ENCODE measurements at regions not wholly inside any gene's neighbourhood (a gene's known extent, or its start where the extent isn't known, plus 50 kb on each side); places are given as distances from the start of the nearest gene placed in this dataset.

- Histone ChIP-seq H4K20me1 (ENCODE audit: insufficient read depth, low read length) (no peaks in the 10 kb centered on the region), H3K36me3 (ENCODE audit: insufficient read depth, low read length) (no peaks in the 10 kb centered on the region), H3K9me3 (ENCODE audit: low read length) (no peaks in the 10 kb centered on the region), H3K27me3 (ENCODE audit: insufficient read depth, low read length) (no peaks in the 10 kb centered on the region), H2AFZ (ENCODE audit: low read length) (no peak overlapping the region), H3F3A (ENCODE audit: insufficient read depth, low read length) (no peaks in the 10 kb centered on the region), H3K4me3 (ENCODE audit: low read depth, low read length, poor library complexity, severe bottlenecking) (no peak overlapping the region), H3K9me2 (ENCODE audit: low read depth, low read length) (no peaks in the 10 kb centered on the region), H3K9ac (ENCODE audit: low read length) (no peak overlapping the region), H3K79me2 (ENCODE audit: insufficient read depth, low read length) (no peaks in the 10 kb centered on the region), H3K4me2 (ENCODE audit: low read length) (no peak overlapping the region), H3K27ac (ENCODE audit: low read depth, low read length, poor library complexity, severe bottlenecking) (no peak overlapping the region), H3K4me1 (ENCODE audit: insufficient read depth, low read length, severe bottlenecking) (no peaks in the 10 kb centered on the region)
- TF ChIP-seq EZH2 (IDR thresholded peaks at IDR 0.05; ENCODE audit: borderline replicate concordance, low read length): no peak
- TF ChIP-seq, protein P1, sequence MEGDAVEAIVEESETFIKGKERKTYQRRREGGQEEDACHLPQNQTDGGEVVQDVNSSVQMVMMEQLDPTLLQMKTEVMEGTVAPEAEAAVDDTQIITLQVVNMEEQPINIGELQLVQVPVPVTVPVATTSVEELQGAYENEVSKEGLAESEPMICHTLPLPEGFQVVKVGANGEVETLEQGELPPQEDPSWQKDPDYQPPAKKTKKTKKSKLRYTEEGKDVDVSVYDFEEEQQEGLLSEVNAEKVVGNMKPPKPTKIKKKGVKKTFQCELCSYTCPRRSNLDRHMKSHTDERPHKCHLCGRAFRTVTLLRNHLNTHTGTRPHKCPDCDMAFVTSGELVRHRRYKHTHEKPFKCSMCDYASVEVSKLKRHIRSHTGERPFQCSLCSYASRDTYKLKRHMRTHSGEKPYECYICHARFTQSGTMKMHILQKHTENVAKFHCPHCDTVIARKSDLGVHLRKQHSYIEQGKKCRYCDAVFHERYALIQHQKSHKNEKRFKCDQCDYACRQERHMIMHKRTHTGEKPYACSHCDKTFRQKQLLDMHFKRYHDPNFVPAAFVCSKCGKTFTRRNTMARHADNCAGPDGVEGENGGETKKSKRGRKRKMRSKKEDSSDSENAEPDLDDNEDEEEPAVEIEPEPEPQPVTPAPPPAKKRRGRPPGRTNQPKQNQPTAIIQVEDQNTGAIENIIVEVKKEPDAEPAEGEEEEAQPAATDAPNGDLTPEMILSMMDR (IDR thresholded peaks at IDR 0.05; ENCODE audit: low read length): no peak
Measured at GRCh38 chr13:22126433-22127021, 455.7 kb downstream of the FGF9 start.

- Histone ChIP-seq H3K4me2 (ENCODE audit: low read length) (no peak overlapping the region), H2AFZ (ENCODE audit: low read length) (no peak overlapping the region), H3K27me3 (ENCODE audit: insufficient read depth, low read length) (no peaks in the 10 kb centered on the region), H4K20me1 (ENCODE audit: insufficient read depth, low read length) (no peaks in the 10 kb centered on the region), H3K79me2 (ENCODE audit: insufficient read depth, low read length) (no peaks in the 10 kb centered on the region), H3K9me2 (ENCODE audit: low read depth, low read length) (no peaks in the 10 kb centered on the region), H3K4me1 (ENCODE audit: insufficient read depth, low read length, severe bottlenecking) (no peaks in the 10 kb centered on the region), H3K9ac (ENCODE audit: low read length) (no peak overlapping the region), H3F3A (ENCODE audit: insufficient read depth, low read length) (no peaks in the 10 kb centered on the region), H3K9me3 (ENCODE audit: low read length) (no peaks in the 10 kb centered on the region), H3K4me3 (ENCODE audit: low read depth, low read length, poor library complexity, severe bottlenecking) (no peak overlapping the region), H3K36me3 (ENCODE audit: insufficient read depth, low read length) (no peaks in the 10 kb centered on the region), H3K27ac (ENCODE audit: low read depth, low read length, poor library complexity, severe bottlenecking) (no peak overlapping the region)
- TF ChIP-seq, protein P1 (IDR thresholded peaks at IDR 0.05; ENCODE audit: low read length): no peak
- TF ChIP-seq EZH2 (IDR thresholded peaks at IDR 0.05; ENCODE audit: borderline replicate concordance, low read length): no peak
Measured at GRCh38 chr13:22127277-22128164, 456.6 kb downstream of the FGF9 start.

- Histone ChIP-seq H3K79me2 (ENCODE audit: insufficient read depth, low read length) (no peaks in the 10 kb centered on the region), H4K20me1 (ENCODE audit: insufficient read depth, low read length) (no peaks in the 10 kb centered on the region), H3K4me1 (ENCODE audit: insufficient read depth, low read length, severe bottlenecking) (no peaks in the 10 kb centered on the region), H3K27me3 (ENCODE audit: insufficient read depth, low read length) (no peaks in the 10 kb centered on the region), H3K9ac (ENCODE audit: low read length) (no peak overlapping the region), H3K27ac (ENCODE audit: low read depth, low read length, poor library complexity, severe bottlenecking) (no peak overlapping the region), H3K9me3 (ENCODE audit: low read length) (no peaks in the 10 kb centered on the region), H3K4me3 (ENCODE audit: low read depth, low read length, poor library complexity, severe bottlenecking) (no peak overlapping the region), H2AFZ (ENCODE audit: low read length) (no peak overlapping the region), H3K4me2 (ENCODE audit: low read length) (no peak overlapping the region), H3K9me2 (ENCODE audit: low read depth, low read length) (no peaks in the 10 kb centered on the region), H3K36me3 (ENCODE audit: insufficient read depth, low read length) (no peaks in the 10 kb centered on the region), H3F3A (ENCODE audit: insufficient read depth, low read length) (no peaks in the 10 kb centered on the region)
- no peak for TF ChIP-seq EZH2 (IDR thresholded peaks at IDR 0.05; ENCODE audit: borderline replicate concordance, low read length)
- TF ChIP-seq, protein P1 (IDR thresholded peaks at IDR 0.05; ENCODE audit: low read length): no peak
Measured at GRCh38 chr13:22128441-22129408, 457.9 kb downstream of the FGF9 start.
